GM19463 (cell line): ENCODE measurements at regions not wholly inside any gene's neighbourhood (a gene's known extent, or its start where the extent isn't known, plus 50 kb on each side); places are given as distances from the start of the nearest gene placed in this dataset.
"Not testable (repeated sequence)": the region's sequence is repeated elsewhere in the genome, so short reads cannot be mapped to it uniquely, and the experiment has no call there.

Experiments
- ATAC-seq: cut with Tn5 transposase; IDR thresholded peaks from one replicate; pipeline ENCODE4 v1.9.1; 2021; ENCODE audit warnings: mild to moderate bottlenecking, moderate library complexity; ENCODE audit not compliant: unreplicated experiment

DNA sequence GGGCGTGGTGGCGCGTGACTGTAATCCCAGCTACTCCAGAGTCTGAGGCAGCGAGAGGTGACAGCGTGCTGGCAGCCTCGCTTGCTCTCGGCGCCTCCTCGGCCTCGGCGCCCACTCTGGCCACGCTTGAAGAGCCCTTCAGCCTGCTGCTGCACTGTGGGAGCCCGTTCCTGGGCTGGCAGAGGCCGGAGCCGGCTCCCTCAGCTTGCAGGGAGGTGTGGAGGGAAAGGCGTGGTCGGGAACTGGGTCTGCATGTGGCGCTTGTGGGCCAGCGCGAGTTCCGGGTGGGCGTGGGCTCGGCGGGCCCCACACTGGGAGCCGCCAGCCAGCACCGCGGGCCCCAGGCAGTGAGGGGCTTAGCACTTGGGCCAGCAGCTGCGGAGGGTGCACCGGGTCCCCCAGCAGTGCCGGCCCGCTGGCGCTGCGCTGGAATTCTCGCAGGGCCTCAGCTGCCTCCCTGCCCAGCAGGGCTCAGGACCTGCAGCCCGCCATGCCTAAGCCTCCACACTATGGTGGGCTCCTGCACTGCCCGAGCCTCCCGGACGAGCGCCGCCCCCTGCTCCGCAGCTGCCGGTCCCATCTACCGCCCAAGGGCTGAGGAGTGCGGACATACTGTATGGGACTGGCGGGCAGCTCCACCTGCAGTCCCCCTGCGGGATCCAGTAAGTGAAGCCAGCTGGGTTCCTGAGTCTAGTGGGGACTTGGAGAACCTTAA, 1093.3 kb upstream of the CDH8 start:
- ATAC-seq, result no peak

GRCh38 chr16:63119905-63120304, 1083.7 kb upstream of the CDH8 start:
- ATAC-seq, result not testable (repeated sequence)

GRCh38 chr16:63100082-63100481, 1063.8 kb upstream of the CDH8 start:
- no peak for ATAC-seq

GRCh38 chr16:63096857-63097256, 1060.6 kb upstream of the CDH8 start:
- no peak for ATAC-seq

DNA sequence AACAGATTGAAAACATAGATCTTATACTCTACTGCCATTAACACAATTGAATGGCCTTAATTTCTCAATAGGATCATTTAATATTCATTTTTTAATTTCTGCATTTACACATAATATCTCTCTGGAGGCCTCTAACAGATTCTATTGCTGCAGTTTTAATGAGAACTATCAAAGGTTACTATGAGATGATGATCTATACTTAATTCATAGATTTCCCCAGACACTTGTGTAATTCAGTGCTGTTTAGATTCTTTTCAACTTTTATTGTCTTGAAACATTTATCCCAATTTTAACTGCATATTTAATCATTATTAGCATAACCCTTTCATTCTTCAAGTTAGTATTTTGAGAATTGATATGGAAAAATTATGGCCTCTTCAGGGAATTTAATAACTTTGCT, 1056.5 kb upstream of the CDH8 start:
- ATAC-seq, result no peak

DNA sequence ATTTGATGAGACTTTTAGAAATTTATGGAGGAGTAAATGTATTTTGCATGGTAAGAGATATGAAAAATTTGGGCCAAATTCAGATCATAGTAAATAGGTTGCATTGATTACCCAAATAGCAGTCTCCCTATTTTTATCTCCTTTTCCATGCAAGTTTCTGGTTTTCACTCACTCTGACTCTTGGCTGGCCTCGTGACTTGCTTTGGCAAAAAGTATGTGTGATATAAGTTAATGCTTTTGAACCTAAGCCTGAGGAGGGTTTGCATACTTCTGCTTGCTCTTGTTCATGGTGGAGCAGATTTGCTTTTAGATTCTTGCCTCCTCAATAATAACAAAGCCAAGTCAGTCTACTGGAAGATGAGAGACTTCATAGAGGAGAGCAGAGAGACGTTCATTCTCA, 1045.9 kb upstream of the CDH8 start:
- ATAC-seq, result no peak

DNA sequence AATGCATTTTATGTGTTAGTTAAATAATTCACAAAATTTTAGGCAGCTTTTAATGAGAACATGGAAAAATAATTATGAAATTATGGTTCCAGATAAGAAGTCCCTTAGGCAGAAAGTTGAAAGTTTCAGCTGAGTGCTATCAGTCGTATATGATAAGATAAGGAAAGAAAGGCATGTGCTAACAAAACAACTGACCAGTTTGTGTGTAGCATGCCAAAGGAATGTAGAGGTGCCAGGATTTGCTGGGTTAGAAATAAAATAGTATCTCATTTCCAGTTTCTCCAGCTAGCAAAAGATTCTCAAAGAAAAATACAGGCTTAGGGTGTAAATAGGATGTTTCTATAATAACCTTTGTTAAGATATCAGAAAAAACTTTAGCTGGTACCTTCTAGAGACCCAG, 1044.5 kb upstream of the CDH8 start:
- ATAC-seq, result no peak

- no peak for ATAC-seq
These were observed 1032.8 kb upstream of the CDH8 start for GRCh38 chr16:63069047-63069446.

GRCh38 chr16:63067141-63067540, 1030.9 kb upstream of the CDH8 start:
- ATAC-seq, result no peak

DNA sequence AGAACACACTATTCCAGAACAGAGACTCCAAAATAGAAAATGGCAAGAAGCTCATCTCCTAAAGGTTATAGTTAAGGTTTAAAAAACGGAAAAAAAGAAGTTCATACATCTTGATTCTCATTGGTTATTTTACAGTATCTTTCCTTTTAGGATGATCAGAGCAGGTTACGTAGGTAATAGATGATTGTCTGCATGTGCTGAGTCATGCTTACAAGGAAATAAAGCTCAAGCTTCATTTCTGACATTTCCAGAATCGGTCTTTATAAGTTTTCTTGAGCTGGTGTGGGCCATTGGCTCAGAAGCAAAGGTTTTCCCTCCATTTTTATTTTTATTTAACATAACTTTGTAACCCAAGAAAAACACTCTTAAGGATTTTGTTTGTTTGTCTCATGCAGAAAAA, 1030.3 kb upstream of the CDH8 start:
- ATAC-seq, result no peak

DNA sequence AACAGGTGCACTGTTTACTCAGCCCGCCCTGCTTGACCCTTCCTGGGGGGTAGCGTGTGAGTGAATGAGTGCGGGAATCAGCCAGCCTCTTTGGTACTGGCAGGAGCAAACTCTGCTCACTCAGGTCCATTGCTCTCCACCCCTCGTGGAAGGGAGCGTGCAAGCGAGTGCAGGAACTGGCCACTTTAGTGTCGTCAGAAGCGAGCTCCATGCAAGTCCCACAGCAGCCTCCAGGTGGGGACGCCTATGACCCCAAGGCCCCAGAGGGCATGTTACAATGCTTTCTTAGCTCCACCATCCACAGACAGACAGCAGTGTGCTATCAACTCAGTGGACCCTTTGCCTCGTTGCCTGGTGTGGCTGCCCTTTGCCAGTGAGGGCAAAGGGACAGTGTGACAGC, 1025.1 kb upstream of the CDH8 start:
- ATAC-seq, result no peak

- no peak for ATAC-seq
These were observed 1023.4 kb upstream of the CDH8 start for GRCh38 chr16:63059676-63060075.

- no peak for ATAC-seq
These were observed 1021.1 kb upstream of the CDH8 start for GRCh38 chr16:63057341-63057740.

GRCh38 chr16:63050391-63050790, 1014.2 kb upstream of the CDH8 start:
- ATAC-seq, result no peak

DNA sequence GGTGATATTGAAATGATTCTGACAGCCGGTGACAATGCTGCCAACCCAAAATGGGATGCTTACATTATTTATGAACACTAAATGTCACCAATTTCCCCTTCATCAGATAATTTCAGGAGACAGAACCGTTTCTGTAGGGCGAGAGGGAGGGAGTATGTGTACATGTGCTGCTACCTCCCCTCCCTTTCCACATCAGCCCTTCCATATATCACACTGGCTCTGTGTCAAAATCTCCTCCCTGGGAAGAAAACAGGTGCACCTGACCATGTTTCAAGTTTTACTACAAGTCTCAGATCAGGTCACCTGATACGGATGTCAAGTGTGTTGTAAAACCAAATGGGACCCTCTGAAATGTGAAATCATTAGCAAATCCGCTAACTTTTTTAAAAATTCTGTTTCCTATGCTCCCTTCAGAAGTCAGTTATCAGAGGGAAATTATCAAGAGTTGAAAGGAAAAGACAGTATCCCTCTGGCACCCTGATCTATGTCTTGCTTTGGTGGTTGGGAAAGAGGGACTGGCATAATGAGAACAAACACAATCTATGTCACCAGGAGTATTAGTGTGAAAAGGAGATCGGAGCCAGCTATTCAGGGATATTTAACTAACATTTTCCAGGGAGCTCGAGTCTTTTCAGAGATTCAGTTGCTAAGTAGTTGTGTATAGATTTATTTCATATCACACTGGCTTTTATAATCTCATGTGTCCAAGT, 1002.3 kb upstream of the CDH8 start:
- ATAC-seq, result no peak

GRCh38 chr16:63037761-63038396, 1001.6 kb upstream of the CDH8 start:
- no peak for ATAC-seq

DNA sequence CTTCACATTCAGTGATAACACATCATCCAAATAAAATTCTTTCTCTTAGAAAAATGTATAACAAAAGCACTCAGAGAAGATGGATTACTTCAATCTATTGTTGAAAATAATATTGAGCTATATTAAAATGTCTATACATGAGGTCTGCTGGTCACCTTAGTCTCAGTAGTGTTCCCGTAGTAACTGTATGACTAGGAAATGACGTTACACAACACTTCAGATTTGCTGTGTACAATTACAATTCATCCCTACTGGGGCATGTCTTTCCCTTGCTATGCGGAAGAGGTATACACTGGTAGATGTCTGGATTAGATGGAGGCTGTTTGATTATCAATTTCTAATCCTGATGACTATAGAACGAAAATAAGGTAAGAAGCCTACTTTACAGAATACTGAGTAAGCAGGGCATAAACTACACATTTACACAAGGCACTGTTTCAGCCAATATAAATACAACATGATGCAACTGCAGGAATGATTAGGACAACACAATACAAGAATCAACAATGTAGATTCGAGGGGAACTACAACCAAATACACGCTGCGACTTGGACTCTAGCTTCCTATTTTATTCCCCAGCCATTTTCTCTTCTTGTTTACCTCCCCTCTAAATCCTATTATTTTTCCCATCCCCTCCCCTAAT, 982.5 kb upstream of the CDH8 start:
- no peak for ATAC-seq

DNA sequence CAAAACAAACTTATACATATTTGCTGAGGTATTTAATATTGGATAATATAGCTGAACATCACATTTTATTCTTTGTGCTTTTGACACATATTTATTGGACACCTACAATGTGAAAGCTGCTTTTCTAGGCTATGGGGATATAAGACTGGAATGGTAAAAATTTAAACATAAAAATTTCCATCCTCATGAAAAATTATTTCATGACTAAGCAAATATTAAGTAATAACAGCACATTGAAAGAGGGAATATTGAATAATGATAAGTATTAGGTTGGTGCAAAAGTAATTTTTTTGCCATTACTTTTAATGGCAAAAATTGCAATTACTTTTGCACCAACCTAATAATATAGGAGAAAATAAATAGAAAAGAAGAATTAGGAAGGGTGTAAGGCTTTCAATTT, 972.5 kb upstream of the CDH8 start:
- ATAC-seq, result no peak

DNA sequence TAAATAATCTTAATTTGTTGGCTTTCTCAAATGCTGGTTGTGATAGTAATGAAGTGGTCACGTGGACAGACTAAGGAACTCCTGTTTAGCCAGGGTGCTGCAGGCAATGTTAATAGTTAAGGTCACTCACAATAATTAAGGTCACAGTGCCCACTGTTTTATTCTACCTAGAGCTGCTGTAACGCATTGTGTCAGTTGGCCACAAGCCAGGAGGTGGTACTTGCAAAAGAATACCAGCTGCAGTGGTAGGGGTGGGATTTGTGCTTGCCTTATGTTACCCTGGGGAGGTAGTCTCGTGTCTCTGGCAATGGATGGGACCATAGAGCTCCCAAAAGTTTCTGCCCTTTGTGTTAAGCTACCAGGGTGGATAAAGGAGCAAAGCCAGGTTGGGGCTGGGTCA, 969.1 kb upstream of the CDH8 start:
- no peak for ATAC-seq

DNA sequence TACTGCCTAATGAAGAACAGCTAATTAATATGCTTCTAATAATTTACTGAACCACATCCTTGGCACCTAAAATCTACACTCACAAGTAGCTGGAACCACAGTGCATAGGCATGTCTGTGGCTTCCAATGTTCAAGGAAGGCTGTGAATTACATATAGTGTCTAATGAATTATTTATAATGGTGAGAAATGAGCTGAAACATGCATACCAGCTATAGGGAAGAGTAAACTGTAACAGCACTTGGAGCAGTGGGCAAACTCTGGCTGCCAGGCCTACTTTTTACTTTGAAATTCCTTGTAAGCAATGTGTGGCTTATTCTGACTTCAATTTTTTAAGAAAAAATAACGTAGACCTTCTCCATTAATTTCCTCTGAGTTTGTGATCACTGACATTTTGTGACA, 953.2 kb upstream of the CDH8 start:
- no peak for ATAC-seq

- ATAC-seq, result no peak
These were observed 949.5 kb upstream of the CDH8 start for GRCh38 chr16:62985722-62986121.

DNA sequence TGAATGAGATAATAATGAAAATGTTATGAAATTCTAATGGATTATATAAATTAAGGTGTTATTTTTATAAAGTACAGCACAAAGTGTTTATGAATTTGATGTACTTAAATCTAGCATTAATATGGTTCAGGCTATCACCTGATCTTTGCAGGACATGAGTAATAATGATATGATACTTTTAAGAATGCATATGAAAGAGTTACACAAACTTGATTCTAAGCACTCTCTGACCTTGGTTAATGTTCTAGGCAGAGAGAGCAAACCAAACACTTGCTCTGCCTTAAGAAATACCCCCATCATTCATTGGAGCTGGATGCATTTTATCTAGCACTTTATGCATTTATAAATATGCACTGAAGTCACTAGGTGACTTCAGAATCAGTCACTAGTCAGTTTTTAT, 942.2 kb upstream of the CDH8 start:
- no peak for ATAC-seq
